ENCODE measurements at regions not wholly inside any gene's neighbourhood (a gene's known extent, or its start where the extent isn't known, plus 50 kb on each side); places are given as distances from the start of the nearest gene placed in this dataset.

DNA sequence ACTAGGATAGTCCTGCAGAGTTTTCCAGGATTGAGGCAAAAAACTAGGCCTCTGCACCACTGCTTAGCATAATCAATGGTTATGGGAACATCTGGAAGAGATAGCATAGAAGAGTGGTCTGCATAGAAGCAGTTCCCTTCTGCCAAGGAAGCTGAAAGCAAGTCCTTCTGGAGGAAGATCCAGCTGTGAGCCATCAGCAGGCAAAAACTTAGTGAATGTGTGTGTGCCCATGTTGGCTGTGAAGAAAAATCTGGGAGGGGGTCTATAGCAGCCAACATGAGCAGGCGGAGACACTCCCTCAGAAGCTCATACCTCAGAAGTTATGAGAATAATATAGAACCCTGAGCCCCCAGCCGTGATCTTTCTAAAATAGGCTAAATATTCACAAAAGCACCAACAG is 228.1 kb upstream of the STEAP1 start:
- no peak for DNase-seq (ENCODE audit: low spot score)

DNA sequence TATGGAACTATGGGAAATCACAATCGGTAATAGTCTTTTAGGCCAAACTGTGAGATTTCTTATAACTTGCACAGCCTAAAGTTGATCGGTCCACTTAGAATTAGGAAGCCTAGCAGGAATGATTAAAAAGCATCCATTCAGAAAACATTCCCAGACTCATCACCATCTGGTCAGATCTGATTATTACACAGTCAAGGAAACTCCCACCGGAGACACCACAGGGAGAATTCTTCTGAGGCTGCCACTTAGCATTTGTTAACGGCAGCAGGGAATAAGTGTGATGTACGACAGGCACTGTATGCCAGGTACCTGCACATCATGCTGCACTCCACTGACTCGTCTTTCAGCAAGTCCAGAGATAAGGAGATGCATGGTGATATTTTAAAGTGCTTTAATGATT is 227.6 kb upstream of the STEAP1 start:
- no peak for DNase-seq (ENCODE audit: low spot score)

DNA sequence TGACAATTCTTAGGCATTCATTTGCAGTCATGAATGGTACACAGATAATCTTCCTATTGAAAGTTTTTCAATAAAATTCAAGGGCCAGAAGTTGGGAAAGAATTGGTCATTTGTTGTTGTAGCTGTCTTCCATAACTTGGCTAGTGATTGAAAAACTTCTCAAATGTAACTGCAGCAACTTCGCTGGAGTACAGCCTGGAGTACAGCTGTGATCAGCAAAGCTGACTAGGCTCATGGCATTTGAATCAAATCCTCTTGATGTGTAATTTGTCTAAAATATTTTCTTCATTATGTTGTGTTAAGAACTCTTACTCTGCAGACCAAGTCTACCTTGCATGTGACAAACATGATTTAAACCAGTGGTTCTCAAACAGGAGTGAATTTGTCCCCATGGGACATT is 226.5 kb upstream of the STEAP1 start:
- DNase-seq (ENCODE audit: low spot score), result no peak

DNA sequence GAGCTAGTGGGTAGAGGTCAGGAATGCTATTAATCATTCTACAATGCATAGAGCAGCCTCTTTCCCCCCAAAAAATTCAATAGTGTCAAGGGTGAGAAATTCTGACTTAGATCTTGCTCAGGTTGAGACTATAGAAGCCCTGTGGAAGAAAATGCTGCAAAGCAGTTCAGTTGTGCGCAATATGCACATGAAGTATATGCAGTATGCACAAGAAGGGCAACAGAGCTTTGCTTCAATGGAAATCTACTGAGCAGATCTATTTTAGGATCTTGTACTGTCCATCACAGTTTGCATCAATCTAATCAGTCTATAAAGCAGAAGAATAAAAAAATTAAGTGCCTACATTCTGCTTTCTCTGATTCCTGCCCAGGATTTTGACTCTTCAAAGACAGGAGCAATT is 225.8 kb upstream of the STEAP1 start:
- DNase-seq (ENCODE audit: low spot score), result no peak

DNA sequence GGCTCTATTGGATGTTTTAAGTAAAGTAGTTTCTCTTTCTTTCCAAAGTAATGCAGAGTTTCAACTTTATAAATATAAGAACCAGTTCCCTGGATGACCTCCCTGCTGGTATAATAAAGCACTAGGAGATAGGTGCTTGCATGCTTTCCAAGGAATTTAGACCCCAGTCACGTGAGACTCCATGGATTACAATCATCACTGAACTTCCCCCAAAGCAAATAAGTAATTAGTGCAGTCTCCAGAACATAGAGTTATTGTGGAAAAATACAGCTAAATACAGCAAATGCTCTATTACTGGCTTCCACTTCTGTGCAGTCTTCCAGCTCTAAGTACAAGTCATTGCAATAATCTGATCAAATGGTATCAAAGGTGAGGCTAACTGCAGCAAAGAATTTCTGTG is 220.2 kb upstream of the STEAP1 start:
- no peak for DNase-seq (ENCODE audit: low spot score)

DNA sequence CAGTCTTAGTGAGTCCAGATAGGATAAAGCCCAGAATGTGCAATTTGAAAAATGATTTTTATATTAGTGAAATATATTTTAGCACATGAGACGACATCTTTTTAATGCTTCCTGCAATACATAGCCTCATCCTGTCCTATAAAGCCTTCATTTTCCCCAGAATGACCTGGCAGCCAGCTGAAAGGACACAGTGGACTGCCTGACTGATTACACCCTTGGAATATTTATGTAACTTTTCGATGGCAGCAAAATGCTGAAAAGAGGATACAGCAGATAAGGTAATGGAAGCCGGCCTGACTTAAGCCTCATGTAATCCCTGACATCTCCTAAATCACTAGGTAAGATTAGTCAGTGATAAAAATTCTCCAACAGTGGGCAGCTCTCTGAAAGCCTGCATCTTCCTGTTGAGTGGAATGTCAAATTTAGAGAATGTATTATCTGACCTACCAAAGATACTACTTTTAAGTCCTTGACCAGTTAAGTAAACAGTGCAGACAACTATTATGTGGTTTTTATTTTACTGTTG is 210.7 kb upstream of the STEAP1 start:
- DNase-seq (ENCODE audit: low spot score), result no peak

DNA sequence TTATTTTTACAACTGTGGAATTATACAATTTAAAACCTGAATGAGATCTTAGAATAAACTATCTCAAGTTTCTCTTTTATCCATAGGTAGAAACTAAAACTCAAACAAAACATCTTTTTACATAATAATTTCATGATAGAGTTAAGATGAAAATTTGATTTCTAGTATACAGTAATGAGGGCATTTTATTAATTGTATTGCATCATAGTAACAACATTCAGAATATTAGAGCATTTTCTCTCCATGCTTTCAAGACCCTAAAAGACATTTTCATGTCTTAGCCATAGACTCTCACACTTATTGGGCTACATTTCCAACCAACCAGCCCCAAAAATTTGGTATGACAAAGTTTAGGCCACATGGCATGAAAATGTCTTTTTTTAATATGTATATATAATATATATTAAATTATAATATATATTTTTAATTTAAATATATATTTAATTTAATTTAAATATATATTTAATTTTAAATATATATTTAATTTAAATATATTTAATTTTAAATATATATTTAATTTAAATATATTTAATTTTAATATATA is 195.7 kb upstream of the STEAP1 start:
- no peak for DNase-seq (ENCODE audit: low spot score)

DNA sequence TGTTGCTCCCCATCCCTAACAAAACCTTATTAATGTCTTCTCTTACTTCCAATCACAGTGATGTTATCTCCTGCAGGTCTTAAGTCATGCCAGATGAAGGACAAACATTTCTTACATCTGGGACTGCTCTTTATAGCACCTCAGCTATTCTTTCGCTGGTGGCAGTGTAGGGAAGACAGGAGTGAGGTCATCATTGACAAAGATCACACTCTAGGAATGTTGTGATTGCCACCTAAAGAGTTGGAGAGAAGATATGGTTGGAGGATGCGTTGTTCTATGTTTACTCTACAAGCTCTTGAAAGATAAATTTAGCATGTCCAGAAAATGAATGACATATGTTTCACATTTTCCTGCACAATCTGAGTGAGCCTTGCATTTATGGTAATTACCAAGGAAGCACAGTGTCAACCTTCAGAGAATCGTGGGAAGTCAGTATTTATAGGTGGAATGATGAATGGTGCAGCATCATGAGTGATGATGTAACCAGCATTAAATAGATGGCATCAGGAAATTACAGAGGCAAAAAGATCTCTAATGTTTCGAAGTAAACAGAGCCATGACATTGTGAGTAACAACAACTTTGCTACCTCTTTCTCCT is 188.1 kb upstream of the STEAP1 start:
- DNase-seq (ENCODE audit: low spot score), result no peak

DNA sequence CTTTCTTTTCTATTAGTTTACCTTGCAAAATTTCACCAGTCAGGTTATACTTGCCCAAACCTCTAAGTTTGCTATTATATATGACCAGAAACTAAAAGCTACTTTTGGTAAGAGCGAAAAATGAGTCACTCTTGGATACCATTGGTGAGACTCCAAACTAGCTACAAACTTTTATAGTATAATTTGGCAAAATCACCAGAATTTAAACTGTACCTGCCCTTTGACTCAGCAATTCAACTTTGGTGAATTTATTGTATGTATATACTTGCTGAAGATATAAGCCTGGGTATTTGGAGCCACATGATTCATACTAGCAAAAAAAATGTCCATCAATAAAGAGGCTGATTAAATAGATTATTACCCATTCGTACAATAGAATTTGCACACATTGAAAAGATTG is 178.7 kb upstream of the STEAP1 start:
- DNase-seq (ENCODE audit: low spot score), result no peak

DNA sequence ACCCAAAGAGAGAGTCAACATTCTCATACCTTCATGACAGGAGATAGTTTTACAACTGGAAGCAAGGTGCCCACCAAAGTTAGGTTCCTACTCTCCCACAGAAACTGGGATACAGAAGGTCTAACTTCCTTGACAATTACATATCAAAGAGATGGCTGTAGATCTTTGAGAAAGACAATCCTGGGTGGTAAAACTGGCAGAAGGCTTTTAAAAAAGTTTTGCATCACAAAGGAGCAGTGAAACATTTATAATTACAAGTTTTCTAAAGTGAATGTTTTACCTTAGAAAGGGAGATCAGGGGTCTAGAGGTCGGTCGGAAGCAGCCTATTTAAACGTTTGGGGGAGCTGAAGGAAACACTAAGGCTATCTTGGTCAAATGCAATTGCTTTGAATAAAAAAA is 166.6 kb upstream of the STEAP1 start:
- DNase-seq (ENCODE audit: low spot score), result no peak

DNA sequence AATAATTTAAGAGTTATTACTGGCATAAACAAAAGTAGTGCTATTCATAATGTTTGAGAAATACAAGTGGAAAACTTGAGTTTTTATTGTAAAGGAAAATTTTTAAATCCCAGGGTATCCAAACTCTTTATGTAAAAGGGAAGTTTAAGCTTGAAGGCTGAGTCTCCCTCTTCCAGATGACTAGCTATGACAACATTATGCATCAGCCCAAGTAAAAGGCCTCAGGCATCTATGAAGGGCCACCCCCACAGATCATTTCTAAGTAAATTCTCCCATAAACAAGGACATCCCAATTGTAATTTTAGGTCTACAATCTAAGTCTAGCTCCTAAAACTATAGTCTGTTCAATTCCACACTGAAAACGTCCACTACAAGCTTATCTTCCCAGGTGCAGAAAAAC is 166.2 kb upstream of the STEAP1 start:
- no peak for DNase-seq (ENCODE audit: low spot score)

DNA sequence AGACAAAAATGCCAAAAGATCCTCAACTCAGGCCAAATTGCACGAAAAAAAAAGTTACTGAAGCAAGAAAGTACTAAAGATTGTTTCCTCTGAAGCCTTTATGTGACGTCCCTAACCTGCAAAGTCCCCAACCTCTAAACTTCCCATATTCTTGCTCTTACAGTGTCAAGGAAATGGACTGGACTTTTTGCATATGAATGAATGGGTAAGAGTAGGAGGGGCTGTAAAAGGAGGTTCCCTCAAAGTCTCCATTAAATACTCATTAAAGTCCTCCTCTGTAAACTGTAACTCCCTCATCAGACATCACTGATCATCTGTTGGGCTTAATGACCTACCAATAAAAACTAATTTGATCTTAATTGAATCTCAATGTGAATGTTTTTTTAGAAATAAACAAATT is 164.8 kb upstream of the STEAP1 start:
- no peak for DNase-seq (ENCODE audit: low spot score)

DNA sequence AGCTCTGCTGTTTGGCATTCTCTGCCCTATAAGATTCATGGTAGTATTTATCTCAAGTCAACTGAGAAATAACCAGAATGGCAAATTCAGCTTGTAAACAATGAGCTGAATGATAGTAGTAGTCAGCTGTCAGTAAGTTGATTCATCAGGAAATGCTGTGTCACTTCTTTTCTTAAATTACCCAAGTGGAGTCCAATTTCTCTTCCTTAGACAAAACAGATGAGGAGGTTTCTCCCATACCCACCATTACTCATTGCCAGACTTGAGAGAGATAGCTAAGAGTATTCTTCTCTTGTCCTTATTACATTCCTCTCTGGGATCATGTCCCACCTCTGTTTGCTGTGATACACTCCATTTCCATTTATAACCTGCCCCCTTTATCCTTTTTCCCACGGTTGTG is 159.8 kb upstream of the STEAP1 start:
- no peak for DNase-seq (ENCODE audit: low spot score)

DNA sequence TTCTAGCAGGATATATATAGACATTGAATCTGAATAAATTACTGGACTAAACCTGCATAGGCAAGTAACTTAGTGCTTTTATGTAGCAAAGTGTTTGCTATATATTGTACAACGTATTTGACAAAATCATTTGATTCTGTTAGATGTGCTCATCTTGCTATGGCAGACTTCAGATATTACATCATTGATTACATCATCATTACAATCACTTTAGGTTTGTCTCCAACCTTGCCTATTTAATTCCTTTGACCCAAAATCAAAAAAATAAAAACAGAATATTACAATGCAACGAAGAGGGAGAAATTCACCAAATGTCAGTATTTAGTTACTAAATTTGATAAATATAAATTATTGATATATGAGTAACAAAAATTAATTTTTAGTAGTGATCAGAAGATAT is 155.7 kb upstream of the STEAP1 start:
- DNase-seq (ENCODE audit: low spot score), result no peak

DNA sequence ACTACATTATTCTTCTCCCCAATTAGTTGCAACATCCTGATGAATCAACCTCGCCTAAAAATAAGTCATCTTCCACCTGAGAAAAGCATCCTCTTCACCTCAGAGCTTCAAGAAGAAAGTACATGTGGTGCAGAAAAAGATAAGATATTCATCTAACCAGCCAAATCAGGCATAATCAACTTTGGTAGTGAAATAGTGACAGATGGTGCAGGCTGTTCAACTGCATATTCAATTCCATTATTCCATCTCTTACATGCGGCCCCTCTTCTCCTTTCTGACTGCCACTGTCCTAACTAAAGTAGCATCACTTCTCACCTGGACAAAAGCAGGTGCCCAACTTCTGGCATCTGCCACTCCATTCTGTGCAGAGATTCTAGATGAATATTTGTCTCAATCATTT is 148.4 kb upstream of the STEAP1 start:
- DNase-seq (ENCODE audit: low spot score), result peak; percentile 1

DNA sequence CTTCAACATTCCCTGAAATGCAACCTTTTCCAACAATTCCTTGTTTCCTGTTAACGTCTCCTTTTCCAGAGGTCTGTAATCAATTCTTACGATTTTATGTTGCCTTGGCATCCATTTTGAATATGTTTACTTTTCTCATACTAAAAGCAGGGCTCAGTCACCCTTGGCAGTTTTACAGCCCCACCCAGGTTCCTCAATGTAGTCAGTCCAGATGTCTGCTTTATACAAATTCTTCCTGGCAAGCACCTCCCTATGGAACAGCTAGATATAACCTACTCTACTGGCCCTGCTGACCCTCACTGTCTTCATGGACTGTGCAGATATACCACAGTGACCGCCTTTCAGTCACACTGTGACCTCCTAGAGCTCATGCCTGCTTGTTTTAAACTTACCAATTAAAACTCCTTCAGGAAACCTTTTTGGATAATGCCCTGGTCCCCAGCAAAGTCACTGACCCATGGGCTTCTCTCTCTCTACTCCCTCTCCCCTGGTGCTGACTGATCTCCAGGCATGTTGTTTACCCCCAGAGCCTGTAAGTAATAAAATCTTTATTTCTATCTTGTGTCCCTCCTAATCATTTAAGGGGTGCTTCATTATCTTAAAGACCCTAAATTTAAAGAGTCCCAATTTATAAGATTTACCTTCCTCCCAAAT is 147.1 kb upstream of the STEAP1 start:
- DNase-seq (ENCODE audit: low spot score), result no peak

DNA sequence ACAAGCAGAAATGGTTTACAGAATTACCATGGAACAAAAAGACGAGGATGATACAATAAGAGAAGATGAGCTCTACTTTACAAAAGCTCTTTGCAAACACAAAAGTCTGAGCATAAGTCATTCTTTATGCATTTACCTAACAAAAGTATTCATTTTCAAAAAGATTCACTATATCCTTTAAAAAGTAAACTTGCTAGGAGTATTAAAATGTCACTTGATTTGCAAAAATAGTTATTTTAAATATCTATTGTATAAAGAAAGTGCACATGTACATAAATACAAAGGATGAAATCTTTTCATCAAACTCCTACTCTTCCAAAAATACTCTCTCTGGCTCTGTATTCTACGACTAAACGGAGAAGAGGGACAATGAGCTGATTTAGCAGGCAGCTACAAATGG is 146.4 kb upstream of the STEAP1 start:
- no peak for DNase-seq (ENCODE audit: low spot score)

DNA sequence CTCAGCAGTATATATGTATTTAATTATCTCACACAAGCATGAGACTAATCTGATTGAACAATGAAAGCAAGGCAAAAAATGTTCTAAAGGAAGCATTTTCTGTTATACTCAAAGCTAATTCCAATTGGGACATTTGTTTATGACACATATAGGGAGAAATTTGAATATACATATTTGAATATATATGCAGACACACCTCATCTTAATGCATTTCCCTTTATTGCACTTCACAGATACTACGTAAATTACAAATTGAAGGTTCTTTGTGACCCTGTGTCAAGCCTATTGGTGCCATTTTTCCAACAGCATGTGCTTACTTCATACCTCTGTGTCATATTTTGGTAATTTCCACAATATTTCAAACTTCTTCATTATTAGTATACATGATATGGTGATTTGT is 132.1 kb upstream of the STEAP1 start:
- no peak for DNase-seq (ENCODE audit: low spot score)

DNA sequence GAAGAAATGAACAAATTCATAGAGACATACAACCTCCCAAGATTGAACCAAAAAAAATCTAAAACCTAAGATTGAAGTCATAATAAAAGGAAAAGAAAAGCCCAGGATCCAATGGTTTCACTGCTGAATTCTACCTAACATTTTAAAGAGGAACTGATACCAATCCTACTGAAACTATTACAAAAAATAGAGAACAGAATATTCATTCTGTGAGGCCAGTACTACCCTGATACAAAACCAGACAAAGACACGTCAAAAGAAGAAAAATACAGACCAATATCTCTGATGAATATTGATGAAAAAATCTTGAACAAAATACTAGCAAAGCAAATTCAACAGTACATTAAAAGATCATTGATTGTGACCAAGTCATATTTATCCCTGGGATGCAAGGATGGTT is 128.5 kb upstream of the STEAP1 start:
- no peak for DNase-seq (ENCODE audit: low spot score)

DNA sequence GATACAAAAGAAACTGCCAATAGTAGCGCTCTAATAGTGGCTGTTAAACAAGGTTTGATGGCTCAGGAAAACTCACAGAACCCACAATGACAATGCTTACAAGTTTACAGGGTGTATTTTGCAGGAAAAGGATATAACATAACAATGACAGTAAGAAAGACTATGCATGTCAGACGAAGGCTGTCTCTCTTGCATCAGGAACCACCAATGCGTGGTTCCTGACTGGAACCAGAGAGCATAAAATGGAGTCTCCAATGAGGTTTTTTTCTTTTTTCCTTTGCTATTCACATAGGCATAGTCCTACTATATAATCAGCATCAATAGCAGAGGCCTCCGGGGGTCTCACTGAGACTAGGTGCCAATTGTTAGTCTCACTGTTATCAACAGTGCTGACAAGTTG is 120.4 kb upstream of the STEAP1 start:
- no peak for DNase-seq (ENCODE audit: low spot score)

DNA sequence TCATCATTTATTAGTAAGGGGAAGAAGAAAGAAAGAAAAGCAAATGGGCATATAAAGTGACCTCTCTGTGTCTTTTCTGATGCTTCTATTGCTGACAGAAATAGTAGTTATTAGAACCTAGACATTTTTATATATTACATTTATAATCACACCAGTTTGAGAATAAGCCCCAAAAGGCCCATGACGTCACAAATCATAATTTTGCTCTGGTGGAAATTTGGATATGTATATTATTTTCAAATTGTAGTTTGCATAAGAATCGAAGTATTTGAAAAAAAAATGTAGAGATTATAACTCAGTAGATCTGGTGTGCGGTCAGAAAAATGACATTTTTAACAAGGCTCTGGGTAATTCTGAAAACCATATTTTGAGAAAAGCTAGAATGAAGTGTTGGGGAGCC is 101.2 kb upstream of the STEAP1 start:
- DNase-seq (ENCODE audit: low spot score), result no peak

DNA sequence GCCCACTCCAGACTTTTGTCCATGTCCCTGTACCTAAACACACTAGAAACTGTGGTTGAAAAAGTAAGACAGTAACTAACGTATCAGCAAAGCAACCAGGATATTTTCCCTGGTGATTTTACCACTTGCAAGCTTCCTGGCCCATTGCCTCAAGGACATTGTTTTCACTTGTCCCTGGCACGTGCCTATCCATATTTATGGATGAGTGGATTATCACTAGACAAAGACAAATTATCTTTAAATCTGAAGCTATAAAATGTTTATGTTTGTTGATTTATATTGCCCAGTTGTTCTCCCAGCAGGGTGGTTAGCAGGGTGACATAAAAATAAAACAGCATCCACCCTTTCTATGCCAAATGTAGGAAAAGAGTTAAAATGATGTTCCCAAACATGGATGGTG is 93.2 kb upstream of the STEAP1 start:
- DNase-seq (ENCODE audit: low spot score), result no peak

DNA sequence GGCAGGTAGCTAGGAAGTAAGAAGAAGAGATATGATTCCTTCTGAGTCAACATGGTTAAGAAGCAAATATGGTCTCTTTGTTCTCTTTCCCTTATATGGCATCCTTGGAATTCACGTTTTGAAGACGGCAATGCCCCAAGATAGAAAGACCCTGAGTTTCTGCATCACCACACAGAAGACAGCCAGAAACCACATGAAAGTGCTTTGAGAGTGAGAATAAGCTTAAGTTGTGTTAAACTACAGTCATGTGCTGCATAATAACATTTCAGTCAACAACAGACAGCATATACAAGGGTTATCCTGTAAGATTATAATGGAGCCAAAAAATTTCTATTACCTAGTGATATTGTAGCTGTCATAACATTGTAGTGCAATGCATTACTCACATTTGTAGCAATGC is 89.9 kb upstream of the STEAP1 start:
- DNase-seq (ENCODE audit: low spot score), result no peak

DNA sequence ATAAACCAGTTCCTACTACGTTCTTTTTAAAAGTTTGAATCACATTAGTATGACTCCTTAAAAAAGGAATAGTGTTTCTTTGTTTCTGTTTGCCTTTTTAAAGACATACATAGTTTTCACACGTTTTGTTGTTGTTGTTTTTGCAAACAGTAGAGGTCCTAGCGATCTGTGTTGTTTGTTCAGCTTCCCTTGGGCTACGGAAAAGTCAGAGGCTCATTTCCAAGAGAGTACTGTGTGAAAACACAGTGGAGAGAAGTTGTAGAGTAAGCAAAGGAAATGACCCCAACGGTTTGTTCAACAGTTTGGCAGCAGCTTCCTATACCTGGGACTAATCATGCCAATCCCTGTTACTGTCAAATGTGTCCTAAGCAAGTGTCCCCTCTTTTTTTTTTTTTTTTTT is 87.1 kb upstream of the STEAP1 start:
- no peak for DNase-seq (ENCODE audit: low spot score)
